IMR-90 (cell line): ENCODE measurements at regions not wholly inside any gene's neighbourhood (a gene's known extent, or its start where the extent isn't known, plus 50 kb on each side); places are given as distances from the start of the nearest gene placed in this dataset.

Experiments used
- ATAC-seq: fragments of 200-7000 bp; cut with Tn5 transposase; 2 replicates; pipeline ENCODE4 v1.9.1; 2020; ENCODE audit warnings: low read depth, mild to moderate bottlenecking, moderate library complexity
- BruUV-seq: library from RNA; stranded (reverse); fragments of 400-500 nt; replicated peaks from 2 replicates; lab custom pipeline; 2021; lab: Mats Ljungman, UMichigan
- CTCF ChIA-PET: fragments of 300-600 bp; formaldehyde crosslinking; extraction: SDS; loops from one replicate; lab custom pipeline; 2021; ENCODE audit warnings: antibody characterized with exemption; lab: Yijun Ruan, JAX
- POLR2A ChIA-PET: fragments of 300-600 bp; sonication (Branson Sonifier 250); formaldehyde crosslinking; loops from one replicate; lab custom pipeline; 2022; ENCODE audit warnings: antibody characterized with exemption; ENCODE audit not compliant: unreplicated experiment; lab: Charles Lee
- DNase-seq: peaks from one replicate; pipeline ENCODE4 v3.0.0; 2013
- H2AFZ ChIP-seq: replicated peaks from 2 replicates; pipeline ENCODE3; 2013; ENCODE audit warnings: low read length, mild to moderate bottlenecking; ENCODE audit not compliant: poor library complexity
- H2AK5ac ChIP-seq: 2 replicates; pipeline ENCODE4 v1.6.1; 2013; ENCODE audit warnings: low read depth, low read length, inconsistent platforms
- H2AK9ac ChIP-seq: replicated peaks from 2 replicates; pipeline ENCODE3; 2013; ENCODE audit warnings: mild to moderate bottlenecking, low read depth, low read length, moderate library complexity; ENCODE audit not compliant: poor library complexity
- H2BK120ac ChIP-seq: 2 replicates; pipeline ENCODE4 v1.6.1; 2013; ENCODE audit warnings: low read depth, low read length, inconsistent platforms
- H2BK15ac ChIP-seq: 3 replicates; pipeline ENCODE4 v1.6.1; 2013; ENCODE audit warnings: low read depth, low read length, inconsistent platforms
- H2BK20ac ChIP-seq: 2 replicates; pipeline ENCODE4 v1.6.1; 2013; ENCODE audit warnings: low read depth, mild to moderate bottlenecking, inconsistent platforms, low read length, moderate library complexity
- H2BK5ac ChIP-seq: 2 replicates; pipeline ENCODE4 v1.6.1; 2013; ENCODE audit warnings: mild to moderate bottlenecking, low read depth, low read length, inconsistent platforms; ENCODE audit not compliant: poor library complexity, severe bottlenecking
- H3K14ac ChIP-seq: replicated peaks from 2 replicates; pipeline ENCODE4 v1.6.1; 2013; ENCODE audit warnings: low read depth, low read length, inconsistent platforms
- H3K18ac ChIP-seq: 2 replicates; pipeline ENCODE4 v1.6.1; 2013; ENCODE audit warnings: low read depth, low read length, control low read depth
- H3K23ac ChIP-seq: 2 replicates; pipeline ENCODE4 v1.6.1; 2013; ENCODE audit warnings: low read depth, low read length, inconsistent platforms
- H3K27ac ChIP-seq: 2 replicates; pipeline ENCODE4 v1.5.1; 2013; ENCODE audit warnings: mild to moderate bottlenecking, control low read depth, low read length; ENCODE audit not compliant: insufficient read depth
- H3K27me3 ChIP-seq: 2 replicates; pipeline ENCODE4 v1.6.1; 2013; ENCODE audit warnings: low read length; ENCODE audit not compliant: control insufficient read depth, insufficient read depth
- H3K36me3 ChIP-seq: 2 replicates; pipeline ENCODE4 v1.6.1; 2013; ENCODE audit warnings: low read length, mixed read lengths; ENCODE audit not compliant: control insufficient read depth, insufficient read depth
- H3K4ac ChIP-seq: 2 replicates; pipeline ENCODE4 v1.6.1; 2013; ENCODE audit warnings: low read depth, low read length, inconsistent platforms
- H3K4me1 ChIP-seq: 2 replicates; pipeline ENCODE4 v1.6.1; 2013; ENCODE audit warnings: low read length, mixed read lengths; ENCODE audit not compliant: control insufficient read depth, insufficient read depth
- H3K4me2 ChIP-seq: 2 replicates; pipeline ENCODE4 v1.6.1; 2013; ENCODE audit warnings: low read depth, mild to moderate bottlenecking, control low read depth, low read length, moderate library complexity
- H3K4me3 ChIP-seq: 2 replicates; pipeline ENCODE4 v1.5.1; 2013; ENCODE audit warnings: low read depth, mild to moderate bottlenecking, control low read depth, low read length, moderate library complexity; ENCODE audit not compliant: insufficient read depth
- H3K56ac ChIP-seq: 2 replicates; pipeline ENCODE4 v1.6.1; 2013; ENCODE audit warnings: low read length, inconsistent platforms; ENCODE audit not compliant: insufficient read depth; ENCODE audit errors: extremely low read depth
- H3K79me1 ChIP-seq, 2 experiments: 2 replicates each; pipeline ENCODE4 v1.6.1; 2013; ENCODE audit warnings: low read length in 2 of 2, inconsistent platforms in 1 of 2, low read depth in 1 of 2
- H3K9ac ChIP-seq: 2 replicates; pipeline ENCODE4 v1.6.1; 2013; ENCODE audit warnings: low read depth, low read length, control low read depth
- H3K9me1 ChIP-seq: 2 replicates; pipeline ENCODE4 v1.6.1; 2013; ENCODE audit warnings: low read length, inconsistent platforms; ENCODE audit not compliant: insufficient read depth
- H3K9me3 ChIP-seq: 2 replicates; pipeline ENCODE4 v1.6.1; 2013; ENCODE audit warnings: low read length; ENCODE audit not compliant: control insufficient read depth, insufficient read depth
- H4K20me1 ChIP-seq: 2 replicates; pipeline ENCODE4 v1.6.1; 2013; ENCODE audit warnings: low read length, inconsistent platforms; ENCODE audit not compliant: insufficient read depth
- H4K5ac ChIP-seq: 2 replicates; pipeline ENCODE4 v1.6.1; 2013; ENCODE audit warnings: mild to moderate bottlenecking, low read depth, low read length, control low read depth
- H4K8ac ChIP-seq, 2 experiments: 2 replicates each; pipeline ENCODE4 v1.6.1; 2013; ENCODE audit warnings: low read depth in 2 of 2, low read length in 2 of 2, control low read depth in 1 of 2, inconsistent platforms in 1 of 2
- H4K91ac ChIP-seq: 2 replicates; pipeline ENCODE4 v1.6.1; 2013; ENCODE audit warnings: low read depth, low read length, inconsistent platforms; ENCODE audit not compliant: insufficient read depth
- MAFK ChIP-seq: IDR thresholded peaks from 2 replicates; pipeline ENCODE4 v1.6.1; 2012; ENCODE audit warnings: low read depth, low read length, improper control_type of control experiment
- WGBS, 2 experiments: methylation state at CpG; one replicate each; pipeline versions ENCODE4 v1.1.5 to v1.1.7; 2013; ENCODE audit warnings: missing lambda C conversion rate in 2 of 2; ENCODE audit not compliant: insufficient read length in 1 of 2; ENCODE audit errors: extremely low coverage in 2 of 2; 5-methylcytosine and 5-hydroxymethylcytosine counted together
- dilution Hi-C: fragments of 300-500 bp; cut with HindIII; formaldehyde crosslinking; loops from one replicate; pipeline ENCODE4 v1.14.3; 2018; ENCODE audit warnings: low sequenced_read_pairs; ENCODE audit not compliant: unreplicated experiment
- in situ Hi-C: fragments of 300-500 bp; cut with MboI; formaldehyde crosslinking; loops from 3 replicates; pipeline ENCODE4 v1.14.3; 2019; ENCODE audit warnings: low sequenced_read_pairs, inconsistent platforms, mixed read lengths
- intact Hi-C: fragments of 100-400 bp; cut with micrococcal nuclease; formaldehyde crosslinking; loops from 2 replicates; pipeline ENCODE4 v1.10.0; 2022
- TF ChIP-seq, protein P1 (sequence below): fragments of 150-350 bp; IDR thresholded peaks from 2 replicates; pipeline ENCODE4 v1.6.1; 2017; ENCODE audit warnings: mild to moderate bottlenecking, antibody characterized with exemption, low read length, low read depth

DNA sequence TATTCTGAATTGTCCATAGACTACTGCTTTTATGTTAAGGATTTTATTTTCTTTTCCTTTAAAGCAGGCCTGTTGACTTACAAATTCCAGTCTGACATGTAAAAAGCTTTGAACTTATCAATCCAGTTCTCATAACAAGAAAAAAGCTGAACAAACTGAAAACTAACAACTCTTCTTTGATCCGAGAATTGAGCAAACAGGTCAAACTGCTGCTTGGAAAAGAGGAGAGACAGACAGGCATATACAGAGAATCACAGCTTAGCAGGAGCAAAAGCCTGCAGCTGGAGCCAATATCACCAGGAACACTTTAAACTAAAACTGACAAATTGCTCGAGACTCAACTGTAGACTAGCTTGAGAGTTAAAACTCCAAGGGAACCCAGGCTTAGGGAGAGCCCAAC, 85.8 kb downstream of the HINT1 start:
- Histone ChIP-seq H3K27me3 (no peaks in the 10 kb centered on the region), H3K36me3 (no peaks in the 10 kb centered on the region), H3K9me1 (no peaks in the 10 kb centered on the region), H2AK9ac (no peak overlapping the region), H2AK5ac (no peak overlapping the region), H4K91ac (no peak overlapping the region), H3K23ac (no peak overlapping the region), H3K9me3 (no peaks in the 10 kb centered on the region), H2BK15ac (no peak overlapping the region), H3K79me1 (no peaks in the 10 kb centered on the region), H3K56ac (no peak overlapping the region), H4K20me1 (no peaks in the 10 kb centered on the region), H4K5ac (no peak overlapping the region), H3K14ac (no peak overlapping the region), H3K4me2 (no peak overlapping the region), H3K18ac (no peak overlapping the region), H2AFZ (no peak overlapping the region), H3K9ac (no peak overlapping the region), H3K4ac (no peak overlapping the region), H2BK5ac (no peak overlapping the region), H2BK120ac (no peak overlapping the region), H4K8ac (no peak overlapping the region), H3K4me1 (no peaks in the 10 kb centered on the region), H3K4me3 (no peak overlapping the region), H2BK20ac (no peak overlapping the region), H3K27ac (no peak overlapping the region)
- ChIA-PET CTCF (interaction anchor here (0.5 kb wide), 1 partner anchor 287 kb away, joined by 5 read pairs; no protein-coding TSS in a partner anchor), POLR2A (no interaction called here)
- intact Hi-C loops (no loop called here), in situ Hi-C loops (no loop called here), dilution Hi-C loops (no loop called here)
- no TSS peak for BruUV-seq
- no CpG with 5 or more reads among the region's 2 CpGs for WGBS, 2 experiments
- ATAC-seq: no peak
- DNase-seq: no peak
- TF ChIP-seq MAFK: no peak
- TF ChIP-seq, protein P1, sequence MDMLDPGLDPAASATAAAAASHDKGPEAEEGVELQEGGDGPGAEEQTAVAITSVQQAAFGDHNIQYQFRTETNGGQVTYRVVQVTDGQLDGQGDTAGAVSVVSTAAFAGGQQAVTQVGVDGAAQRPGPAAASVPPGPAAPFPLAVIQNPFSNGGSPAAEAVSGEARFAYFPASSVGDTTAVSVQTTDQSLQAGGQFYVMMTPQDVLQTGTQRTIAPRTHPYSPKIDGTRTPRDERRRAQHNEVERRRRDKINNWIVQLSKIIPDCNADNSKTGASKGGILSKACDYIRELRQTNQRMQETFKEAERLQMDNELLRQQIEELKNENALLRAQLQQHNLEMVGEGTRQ: no peak
